ENCODE measurements at regions not wholly inside any gene's neighbourhood (a gene's known extent, or its start where the extent isn't known, plus 50 kb on each side); places are given as distances from the start of the nearest gene placed in this dataset.

DNA sequence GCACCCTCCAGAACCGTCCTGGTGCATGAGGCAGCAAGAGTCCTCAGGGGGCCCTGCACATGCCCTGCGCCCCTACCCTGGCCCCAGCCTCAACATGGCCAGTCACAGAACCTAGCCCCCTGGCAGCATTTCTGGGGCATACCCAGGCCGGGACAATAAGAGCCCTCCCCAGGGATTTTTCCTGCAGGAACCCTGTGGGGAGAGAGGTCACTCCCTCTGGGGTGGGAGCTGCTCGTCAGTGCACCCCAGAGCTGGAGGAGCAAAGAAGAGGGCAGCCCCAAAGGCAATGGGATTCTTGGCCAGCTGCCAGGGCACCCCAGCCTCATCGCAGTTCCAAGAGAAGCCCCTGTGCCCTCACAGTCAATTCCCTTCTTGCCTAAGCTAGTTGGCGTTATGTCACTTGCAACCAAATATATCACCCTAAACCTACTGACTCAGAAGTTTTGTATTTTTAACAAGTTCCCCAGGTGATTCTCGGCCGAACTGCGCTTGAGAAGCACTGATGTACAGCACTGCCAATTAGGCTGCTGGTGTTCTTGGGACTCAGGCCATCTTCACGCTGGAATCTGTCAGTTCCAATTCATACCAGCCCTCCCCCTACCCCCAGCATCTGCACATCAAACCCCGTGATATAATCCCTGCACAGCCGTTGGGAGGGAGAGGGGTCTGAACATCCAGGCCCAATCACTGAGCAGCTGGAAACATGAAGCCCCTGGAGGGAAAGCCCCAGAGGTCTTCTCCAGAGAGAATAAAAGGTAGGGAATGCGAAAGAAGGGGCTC, 87.5 kb upstream of the PRR20G start:
- Mint-ChIP-seq H3K27me3 (peaks cover 10% of the 10 kb centered on the region), H3K4me1 (no peaks in the 10 kb centered on the region), H3K4me3 (no peak overlapping the region), H3K9me3 (ENCODE audit: insufficient read depth) (peaks cover 3% of the 10 kb centered on the region), H3K27ac (no peak overlapping the region)
- no peak overlapping the region for H3K27ac ChIP-seq (ENCODE audit: low read length in 2 of 2)
- no peak overlapping the region for H3K9ac ChIP-seq (ENCODE audit: low read length)
- H3K4me2 ChIP-seq (replicated peaks; ENCODE audit: low read depth, low read length, poor library complexity, severe bottlenecking): no peak overlapping the region
- H3K9me3 ChIP-seq (ENCODE audit: control extremely low read depth in 1 of 3, control insufficient read depth in 2 of 3, insufficient read depth in 1 of 3, low read length in 2 of 3): peaks cover 0 to 18% (median 0%) of the 10 kb centered on the region in 3 donors
- CTCF ChIA-PET: no interaction called here
- DNase-seq: no peak
- POLR2A ChIA-PET: no interaction called here
- intact Hi-C loops (cut with micrococcal nuclease): no loop called here
- H3K36me3 ChIP-seq (replicated peaks in 1 of 2; ENCODE audit: control extremely low read depth in 1 of 2, control insufficient read depth in 1 of 2, extremely low read depth in 1 of 2, insufficient read depth in 2 of 2, low read length in 1 of 2): no peaks in the 10 kb centered on the region
- H3K4me1 ChIP-seq (ENCODE audit: control insufficient read depth in 2 of 2, insufficient read depth in 2 of 2, low read length in 2 of 2): no peaks in the 10 kb centered on the region
- no peak overlapping the region for H2AFZ ChIP-seq (ENCODE audit: insufficient read depth, low read depth, low read length, poor library complexity, severe bottlenecking)
- no peak for TF ChIP-seq EZH2 (IDR thresholded peaks at IDR 0.05; ENCODE audit: borderline replicate concordance, insufficient read depth, low read depth, low read length, poor library complexity, severe bottlenecking)
- TF ChIP-seq CTCF (IDR thresholded peaks at IDR 0.05): no peak
- ATAC-seq (ENCODE audit: low read depth): no peak
- H4K20me1 ChIP-seq (ENCODE audit: control insufficient read depth, insufficient read depth, low read length, poor library complexity, severe bottlenecking): no peaks in the 10 kb centered on the region
- 80% methylated on average over 10 of the region's 13 CpGs for WGBS (ENCODE audit: insufficient coverage)
- H3K27me3 ChIP-seq (replicated peaks in 1 of 4; ENCODE audit: control extremely low read depth in 1 of 4, control insufficient read depth in 3 of 4, insufficient read depth in 4 of 4, low read length in 3 of 4): no peaks in the 10 kb centered on the region
- H3K4me3 ChIP-seq (ENCODE audit: control extremely low read depth in 1 of 5, extremely low read depth in 1 of 5, insufficient read depth in 1 of 5, low read depth in 2 of 5, low read length in 4 of 5): no peak overlapping the region
- no peaks in the 10 kb centered on the region for H3K79me2 ChIP-seq (ENCODE audit: control insufficient read depth, insufficient read depth, low read length)

DNA sequence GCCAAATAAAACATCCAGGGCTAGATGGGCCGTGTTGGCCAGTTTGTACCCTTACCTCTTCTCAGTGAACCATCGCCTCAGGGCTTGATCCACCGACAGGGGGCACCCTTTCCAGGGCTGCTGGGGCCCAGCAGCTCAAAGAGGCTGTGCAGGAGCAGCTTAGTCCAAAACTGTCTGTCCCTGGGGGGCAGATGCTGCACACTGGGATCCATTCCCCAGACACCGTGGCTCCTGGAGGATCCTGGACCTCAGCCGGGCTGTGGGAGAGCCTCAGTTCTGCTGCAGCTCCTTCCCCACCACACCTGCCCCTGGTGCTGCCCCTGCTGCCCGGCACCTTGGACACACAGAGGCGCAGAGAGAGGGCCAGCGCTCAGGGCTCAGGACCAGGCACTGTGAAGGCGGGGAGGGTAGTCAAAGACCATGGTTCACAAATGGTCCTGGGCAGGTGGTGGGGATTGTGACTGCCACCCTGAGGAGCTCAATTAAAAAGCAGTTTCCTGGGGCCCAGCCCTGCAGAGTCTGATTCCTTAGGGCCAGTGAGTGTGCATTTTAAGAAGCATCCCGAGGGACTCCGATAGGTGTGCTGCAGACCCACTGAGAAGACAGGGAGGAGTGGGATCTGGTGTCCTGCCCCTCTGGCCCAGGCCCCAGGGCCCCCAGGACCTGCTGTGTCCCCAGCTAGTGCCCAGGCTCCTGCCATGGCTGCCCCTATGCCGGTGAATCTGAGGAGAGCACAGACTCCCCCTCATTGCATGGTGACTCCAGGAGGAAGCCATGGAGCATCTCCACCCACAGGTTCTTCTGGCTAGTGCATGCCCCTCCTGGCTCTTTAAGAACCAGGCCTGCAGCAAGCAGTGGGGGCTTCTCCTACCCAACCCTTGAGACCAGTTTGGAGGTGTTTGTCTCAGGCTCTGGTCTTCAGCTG, 86.5 kb upstream of the PRR20G start:
- Mint-ChIP-seq H3K27ac (no peak overlapping the region), H3K27me3 (peaks cover 17% of the 10 kb centered on the region), H3K4me3 (no peak overlapping the region), H3K4me1 (no peaks in the 10 kb centered on the region), H3K9me3 (ENCODE audit: insufficient read depth) (peaks cover 3% of the 10 kb centered on the region)
- Histone ChIP-seq H3K27ac (ENCODE audit: low read length in 2 of 2) (no peak overlapping the region), H3K4me2 (replicated peaks; ENCODE audit: low read depth, low read length, poor library complexity, severe bottlenecking) (no peak overlapping the region), H3K4me3 (ENCODE audit: control extremely low read depth in 1 of 5, extremely low read depth in 1 of 5, insufficient read depth in 1 of 5, low read depth in 2 of 5, low read length in 4 of 5) (no peak overlapping the region), H3K4me1 (ENCODE audit: control insufficient read depth in 2 of 2, insufficient read depth in 2 of 2, low read length in 2 of 2) (no peaks in the 10 kb centered on the region), H3K79me2 (ENCODE audit: control insufficient read depth, insufficient read depth, low read length) (no peaks in the 10 kb centered on the region), H2AFZ (ENCODE audit: insufficient read depth, low read depth, low read length, poor library complexity, severe bottlenecking) (no peak overlapping the region), H3K27me3 (replicated peaks in 1 of 4; ENCODE audit: control extremely low read depth in 1 of 4, control insufficient read depth in 3 of 4, insufficient read depth in 4 of 4, low read length in 3 of 4) (no peaks in the 10 kb centered on the region), H3K9me3 (ENCODE audit: control extremely low read depth in 1 of 3, control insufficient read depth in 2 of 3, insufficient read depth in 1 of 3, low read length in 2 of 3) (peaks cover 0 to 18% (median 0%) of the 10 kb centered on the region in 3 donors), H3K36me3 (replicated peaks in 1 of 2; ENCODE audit: control extremely low read depth in 1 of 2, control insufficient read depth in 1 of 2, extremely low read depth in 1 of 2, insufficient read depth in 2 of 2, low read length in 1 of 2) (no peaks in the 10 kb centered on the region), H4K20me1 (ENCODE audit: control insufficient read depth, insufficient read depth, low read length, poor library complexity, severe bottlenecking) (no peaks in the 10 kb centered on the region), H3K9ac (ENCODE audit: low read length) (no peak overlapping the region)
- no peak for ATAC-seq (ENCODE audit: low read depth)
- CTCF ChIA-PET: no interaction called here
- POLR2A ChIA-PET: no interaction called here
- TF ChIP-seq CTCF (IDR thresholded peaks at IDR 0.05) (no peak), EZH2 (IDR thresholded peaks at IDR 0.05; ENCODE audit: borderline replicate concordance, insufficient read depth, low read depth, low read length, poor library complexity, severe bottlenecking) (no peak)
- 71% methylated on average over 12 of the region's 12 CpGs for WGBS (ENCODE audit: insufficient coverage)
- intact Hi-C loops (cut with micrococcal nuclease): no loop called here
- no peak for DNase-seq
